ENCODE measurements at regions not wholly inside any gene's neighbourhood (a gene's known extent, or its start where the extent isn't known, plus 50 kb on each side); places are given as distances from the start of the nearest gene placed in this dataset.

DNA sequence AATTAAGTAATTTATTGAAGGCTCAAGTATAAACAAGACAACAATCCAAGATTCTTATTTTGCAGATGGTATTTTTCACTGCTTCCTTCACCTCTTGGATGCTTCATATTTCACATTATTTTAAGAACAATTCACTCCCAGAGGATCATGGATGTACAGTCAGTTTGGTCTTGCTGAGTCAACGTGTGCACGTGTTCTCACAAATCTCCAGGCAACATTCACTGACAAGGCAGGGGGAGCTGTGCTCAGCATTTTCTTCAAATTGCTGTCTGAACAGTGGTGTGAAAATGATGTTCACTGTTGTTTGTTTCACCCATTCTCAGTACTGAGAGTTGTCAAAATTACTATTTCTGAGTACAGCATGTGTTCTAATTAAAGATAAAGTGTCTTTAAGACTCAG is 118.3 kb upstream of the SLC38A4 start (continued):
- TF ChIP-seq CHD7 (IDR thresholded peaks at IDR 0.05; ENCODE audit: low read depth, low read length) (no peak), TRIM24 (IDR thresholded peaks at IDR 0.05) (no peak), SAFB2 (IDR thresholded peaks at IDR 0.05; ENCODE audit: borderline replicate concordance, low read depth, low read length, severe bottlenecking) (no peak), YBX1 (IDR thresholded peaks at IDR 0.05) (no peak), HDAC2 (IDR thresholded peaks at IDR 0.05) (no peak), MAFK (IDR thresholded peaks at IDR 0.05; ENCODE audit: low read length) (peak; percentile 16; the same call in 1 of the 2 replicates), BHLHE40 (IDR thresholded peaks at IDR 0.05; ENCODE audit: low read length) (peak; percentile 54; the same call in 1 of the 2 replicates), XRCC5 (IDR thresholded peaks at IDR 0.05; ENCODE audit: low read depth, low read length) (no peak), ATF3 (IDR thresholded peaks at IDR 0.05) (no peak), ATF3 (CRISPR knock-in tag; conservative IDR thresholded peaks at IDR 0.05) (no peak), PURB (CRISPR knock-in tag; IDR thresholded peaks at IDR 0.05; ENCODE audit: low read depth) (no peak), SMC3 (conservative IDR thresholded peaks at IDR 0.05; ENCODE audit: insufficient read depth, low read depth, low read length) (no peak)
- TF ChIP-seq, protein P1, sequence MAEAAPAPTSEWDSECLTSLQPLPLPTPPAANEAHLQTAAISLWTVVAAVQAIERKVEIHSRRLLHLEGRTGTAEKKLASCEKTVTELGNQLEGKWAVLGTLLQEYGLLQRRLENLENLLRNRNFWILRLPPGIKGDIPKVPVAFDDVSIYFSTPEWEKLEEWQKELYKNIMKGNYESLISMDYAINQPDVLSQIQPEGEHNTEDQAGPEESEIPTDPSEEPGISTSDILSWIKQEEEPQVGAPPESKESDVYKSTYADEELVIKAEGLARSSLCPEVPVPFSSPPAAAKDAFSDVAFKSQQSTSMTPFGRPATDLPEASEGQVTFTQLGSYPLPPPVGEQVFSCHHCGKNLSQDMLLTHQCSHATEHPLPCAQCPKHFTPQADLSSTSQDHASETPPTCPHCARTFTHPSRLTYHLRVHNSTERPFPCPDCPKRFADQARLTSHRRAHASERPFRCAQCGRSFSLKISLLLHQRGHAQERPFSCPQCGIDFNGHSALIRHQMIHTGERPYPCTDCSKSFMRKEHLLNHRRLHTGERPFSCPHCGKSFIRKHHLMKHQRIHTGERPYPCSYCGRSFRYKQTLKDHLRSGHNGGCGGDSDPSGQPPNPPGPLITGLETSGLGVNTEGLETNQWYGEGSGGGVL (CRISPR knock-in tag; IDR thresholded peaks at IDR 0.05): no peak

All from K562 (cell line).